B cell (primary cell): ENCODE measurements at regions not wholly inside any gene's neighbourhood (a gene's known extent, or its start where the extent isn't known, plus 50 kb on each side); places are given as distances from the start of the nearest gene placed in this dataset.

Experiments
- ATAC-seq: fragments of 200-7000 bp; cut with Tn5 transposase; one replicate; pipeline ENCODE4 v1.10.0; 2021; ENCODE audit warnings: low read depth, mild to moderate bottlenecking, moderate number of reproducible peaks, moderate library complexity
- CTCF ChIA-PET: fragments of 350-600 bp; sonication (Branson Sonifier 250); formaldehyde crosslinking; loops from one replicate; lab custom pipeline; 2021; ENCODE audit warnings: antibody characterized with exemption, inconsistent platforms; lab: Charles Lee
- POLR2A ChIA-PET: fragments of 350-600 bp; sonication (Branson Sonifier 250); formaldehyde crosslinking; loops from one replicate; lab custom pipeline; 2021; ENCODE audit warnings: antibody characterized with exemption; lab: Charles Lee
- DNase-seq: peaks from one replicate; pipeline ENCODE4 v3.0.0; 2013
- H2AFZ ChIP-seq: 2 replicates; pipeline ENCODE4 v1.6.1; 2012; ENCODE audit warnings: mild to moderate bottlenecking, low read depth, low read length; ENCODE audit not compliant: insufficient read depth, poor library complexity, severe bottlenecking
- H3K27ac ChIP-seq, 2 donors: 1 replicate in 1 of 2; 2 replicates in 1 of 2; pipeline ENCODE4 v1.5.1; 2012 to 2013; ENCODE audit warnings: low read length in 2 of 2, mild to moderate bottlenecking in 2 of 2, moderate library complexity in 1 of 2
- H3K27me3 ChIP-seq, 4 experiments: fragments of 200-600 bp in 1 of 4; sonication (generic) in 1 of 4; replicated peaks in 1 of 4; 1 replicate in 2 of 4; 2 replicates in 2 of 4; pipeline versions ENCODE4 v1.6.1 to v1.7.0; 2013 to 2016; ENCODE audit warnings: low read length in 3 of 4, mild to moderate bottlenecking in 2 of 4, mixed read lengths in 1 of 4, moderate library complexity in 1 of 4; ENCODE audit not compliant: insufficient read depth in 4 of 4, control insufficient read depth in 3 of 4; ENCODE audit errors: control extremely low read depth in 1 of 4
- H3K36me3 ChIP-seq, 2 experiments: replicated peaks in 1 of 2; 1 replicate in 1 of 2; 2 replicates in 1 of 2; pipeline versions ENCODE4 v1.6.1 to v1.7.1; 2013; ENCODE audit warnings: low read length in 1 of 2; ENCODE audit not compliant: insufficient read depth in 2 of 2, control insufficient read depth in 1 of 2; ENCODE audit errors: control extremely low read depth in 1 of 2, extremely low read depth in 1 of 2
- H3K4me1 ChIP-seq, 2 donors: fragments of 200-600 bp in 1 of 2; sonication (generic) in 1 of 2; 1 replicate in 1 of 2; 2 replicates in 1 of 2; pipeline versions ENCODE4 v1.5.1 to v1.6.1; 2013 to 2017; ENCODE audit warnings: low read length in 2 of 2; ENCODE audit not compliant: control insufficient read depth in 2 of 2, insufficient read depth in 2 of 2
- H3K4me2 ChIP-seq: replicated peaks from 2 replicates; pipeline ENCODE3; 2012; ENCODE audit warnings: mild to moderate bottlenecking, low read depth, low read length; ENCODE audit not compliant: poor library complexity, severe bottlenecking
- H3K4me3 ChIP-seq, 5 experiments: fragments of 200-600 bp in 1 of 5; sonication (generic) in 1 of 5; 1 replicate in 3 of 5; 2 replicates in 2 of 5; pipeline versions ENCODE4 v1.5.1 to v1.7.0; 2011 to 2016; ENCODE audit warnings: low read length in 4 of 5, mild to moderate bottlenecking in 4 of 5, low read depth in 2 of 5, control low read depth in 1 of 5, moderate library complexity in 1 of 5; ENCODE audit not compliant: insufficient read depth in 1 of 5; ENCODE audit errors: control extremely low read depth in 1 of 5, extremely low read depth in 1 of 5
- H3K79me2 ChIP-seq: fragments of 200-600 bp; sonication (generic); one replicate; pipeline ENCODE4 v1.6.0; 2016; ENCODE audit warnings: low read length; ENCODE audit not compliant: control insufficient read depth, insufficient read depth
- H3K9ac ChIP-seq: fragments of 200-600 bp; sonication (generic); 2 replicates; pipeline ENCODE4 v1.6.1; 2017; ENCODE audit warnings: mild to moderate bottlenecking, low read length, moderate library complexity
- H3K9me3 ChIP-seq, 3 donors: one replicate each; pipeline versions ENCODE4 v1.6.1 to v1.7.1; 2013; ENCODE audit warnings: low read length in 2 of 3; ENCODE audit not compliant: control insufficient read depth in 2 of 3, insufficient read depth in 1 of 3; ENCODE audit errors: control extremely low read depth in 1 of 3
- H4K20me1 ChIP-seq: 2 replicates; pipeline ENCODE4 v1.6.0; 2012; ENCODE audit warnings: mild to moderate bottlenecking, low read length; ENCODE audit not compliant: insufficient read depth, control insufficient read depth, poor library complexity, severe bottlenecking
- H3K27ac Mint-ChIP-seq: one replicate; pipeline ENCODE4 v1.8.0; 2021; ENCODE audit warnings: mixed read lengths
- H3K27me3 Mint-ChIP-seq: one replicate; pipeline ENCODE4 v1.8.0; 2021; ENCODE audit warnings: mixed read lengths
- H3K4me1 Mint-ChIP-seq: one replicate; pipeline ENCODE4 v1.8.0; 2021; ENCODE audit warnings: mixed read lengths
- H3K4me3 Mint-ChIP-seq: one replicate; pipeline ENCODE4 v1.8.0; 2021; ENCODE audit warnings: mixed read lengths
- H3K9me3 Mint-ChIP-seq: one replicate; pipeline ENCODE4 v1.8.0; 2022; ENCODE audit warnings: mixed read lengths; ENCODE audit not compliant: insufficient read depth
- EZH2 ChIP-seq: IDR thresholded peaks from 2 replicates; pipeline ENCODE4 v1.6.1; 2012; ENCODE audit warnings: borderline replicate concordance, low read depth, mild to moderate bottlenecking, moderate library complexity, low read length; ENCODE audit not compliant: insufficient read depth, poor library complexity, severe bottlenecking
- WGBS: methylation state at CpG from one replicate; pipeline ENCODE4 v1.1.5; 2013; ENCODE audit warnings: missing lambda C conversion rate; ENCODE audit not compliant: insufficient coverage; 5-methylcytosine and 5-hydroxymethylcytosine counted together
- intact Hi-C: fragments of 100-400 bp; cut with micrococcal nuclease; formaldehyde crosslinking; loops from one replicate; pipeline ENCODE4 v1.10.0; 2022
- TF ChIP-seq, protein P1 (sequence below): fragments of 200-600 bp; IDR thresholded peaks from one replicate; pipeline ENCODE4 v1.8.0; 2022; ENCODE audit warnings: antibody characterized with exemption, mild to moderate bottlenecking

DNA sequence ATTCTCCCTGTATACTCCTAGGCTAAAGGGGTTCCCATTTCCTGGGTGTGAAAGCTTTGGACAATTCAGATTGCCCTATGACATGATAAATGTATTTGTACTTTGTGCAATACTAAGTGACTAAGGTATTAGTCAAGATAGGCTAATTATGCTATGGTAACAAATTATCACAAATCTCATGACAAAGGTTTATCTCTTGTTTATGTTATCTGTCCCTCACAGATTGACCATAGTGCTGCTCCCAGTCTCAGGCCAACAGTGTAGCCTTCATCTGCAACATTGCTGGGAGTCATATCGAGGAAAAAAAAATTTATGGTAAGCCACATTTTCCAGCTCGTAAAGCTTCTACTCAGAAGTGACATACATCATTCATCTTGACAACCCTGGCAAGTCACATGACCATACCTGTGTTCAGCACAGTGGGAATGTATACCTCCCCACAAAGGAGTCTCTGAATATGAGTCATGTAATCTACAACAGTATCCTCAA, 346.2 kb downstream of the IGSF11 start:
- no peaks in the 10 kb centered on the region for H4K20me1 ChIP-seq
- WGBS: 70% methylated on average over 2 of the region's 2 CpGs
- no peaks in the 10 kb centered on the region for H3K36me3 ChIP-seq
- H3K4me2 ChIP-seq: no peak overlapping the region
- Mint-ChIP-seq H3K4me3 (no peak overlapping the region), H3K27me3 (no peaks in the 10 kb centered on the region), H3K27ac (no peak overlapping the region), H3K9me3 (no peaks in the 10 kb centered on the region), H3K4me1 (no peaks in the 10 kb centered on the region)
- no peak overlapping the region for H3K27ac ChIP-seq
- H3K9ac ChIP-seq: no peak overlapping the region
- POLR2A ChIA-PET: no interaction called here
- ATAC-seq: no peak
- intact Hi-C loops: no loop called here
- no peaks in the 10 kb centered on the region for H3K9me3 ChIP-seq
- H2AFZ ChIP-seq: no peak overlapping the region
- TF ChIP-seq EZH2: no peak
- TF ChIP-seq, protein P1, sequence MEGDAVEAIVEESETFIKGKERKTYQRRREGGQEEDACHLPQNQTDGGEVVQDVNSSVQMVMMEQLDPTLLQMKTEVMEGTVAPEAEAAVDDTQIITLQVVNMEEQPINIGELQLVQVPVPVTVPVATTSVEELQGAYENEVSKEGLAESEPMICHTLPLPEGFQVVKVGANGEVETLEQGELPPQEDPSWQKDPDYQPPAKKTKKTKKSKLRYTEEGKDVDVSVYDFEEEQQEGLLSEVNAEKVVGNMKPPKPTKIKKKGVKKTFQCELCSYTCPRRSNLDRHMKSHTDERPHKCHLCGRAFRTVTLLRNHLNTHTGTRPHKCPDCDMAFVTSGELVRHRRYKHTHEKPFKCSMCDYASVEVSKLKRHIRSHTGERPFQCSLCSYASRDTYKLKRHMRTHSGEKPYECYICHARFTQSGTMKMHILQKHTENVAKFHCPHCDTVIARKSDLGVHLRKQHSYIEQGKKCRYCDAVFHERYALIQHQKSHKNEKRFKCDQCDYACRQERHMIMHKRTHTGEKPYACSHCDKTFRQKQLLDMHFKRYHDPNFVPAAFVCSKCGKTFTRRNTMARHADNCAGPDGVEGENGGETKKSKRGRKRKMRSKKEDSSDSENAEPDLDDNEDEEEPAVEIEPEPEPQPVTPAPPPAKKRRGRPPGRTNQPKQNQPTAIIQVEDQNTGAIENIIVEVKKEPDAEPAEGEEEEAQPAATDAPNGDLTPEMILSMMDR: no peak
- DNase-seq: no peak
- H3K4me3 ChIP-seq: no peak overlapping the region
- H3K4me1 ChIP-seq: no peaks in the 10 kb centered on the region
- CTCF ChIA-PET: no interaction called here
- H3K79me2 ChIP-seq: no peaks in the 10 kb centered on the region
- H3K27me3 ChIP-seq: no peaks in the 10 kb centered on the region

DNA sequence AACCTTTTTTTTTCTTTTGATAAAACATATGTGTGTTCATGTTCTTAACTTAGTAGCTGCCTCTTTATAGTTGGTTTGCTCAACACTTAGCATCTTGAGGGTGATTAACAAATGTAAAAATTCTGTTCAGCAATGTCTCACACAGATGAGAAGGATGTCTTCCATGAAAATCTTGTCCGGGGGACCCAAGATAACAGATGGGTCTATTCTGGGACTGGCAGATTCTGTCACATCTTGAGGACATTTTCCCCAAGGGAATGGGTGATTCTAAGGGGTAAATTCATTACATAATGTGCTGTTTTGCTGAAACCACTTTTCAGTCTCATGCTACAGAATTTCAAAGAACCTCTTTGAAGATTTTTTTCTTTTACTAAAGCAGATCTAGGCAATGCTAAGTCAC, 342.2 kb downstream of the IGSF11 start:
- no peak overlapping the region for H2AFZ ChIP-seq
- H3K27ac ChIP-seq: no peak overlapping the region
- no peak overlapping the region for H3K4me2 ChIP-seq
- no peaks in the 10 kb centered on the region for H3K79me2 ChIP-seq
- H3K4me1 ChIP-seq: no peaks in the 10 kb centered on the region
- no peak overlapping the region for H3K4me3 Mint-ChIP-seq
- TF ChIP-seq EZH2: no peak
- TF ChIP-seq, protein P1: no peak
- POLR2A ChIA-PET: no interaction called here
- no peak overlapping the region for H3K27ac Mint-ChIP-seq
- ATAC-seq (no peak), DNase-seq (no peak)
- no peaks in the 10 kb centered on the region for H3K27me3 ChIP-seq
- no peaks in the 10 kb centered on the region for H4K20me1 ChIP-seq
- no peaks in the 10 kb centered on the region for H3K36me3 ChIP-seq
- H3K4me1 Mint-ChIP-seq: no peaks in the 10 kb centered on the region
- no peak overlapping the region for H3K9ac ChIP-seq
- peaks cover 2% of the 10 kb centered on the region for H3K27me3 Mint-ChIP-seq
- 100% methylated on average over 1 of the region's 1 CpG for WGBS
- no peaks in the 10 kb centered on the region for H3K9me3 Mint-ChIP-seq
- CTCF ChIA-PET: no interaction called here
- intact Hi-C loops: no loop called here
- H3K4me3 ChIP-seq: no peak overlapping the region
- peaks cover 0 to 9% (median 0%) of the 10 kb centered on the region in 3 donors for H3K9me3 ChIP-seq
